ENCODE measurements at regions not wholly inside any gene's neighbourhood (a gene's known extent, or its start where the extent isn't known, plus 50 kb on each side); places are given as distances from the start of the nearest gene placed in this dataset.
"Not testable (repeated sequence)": the region's sequence is repeated elsewhere in the genome, so short reads cannot be mapped to it uniquely, and the experiment has no call there.

DNA sequence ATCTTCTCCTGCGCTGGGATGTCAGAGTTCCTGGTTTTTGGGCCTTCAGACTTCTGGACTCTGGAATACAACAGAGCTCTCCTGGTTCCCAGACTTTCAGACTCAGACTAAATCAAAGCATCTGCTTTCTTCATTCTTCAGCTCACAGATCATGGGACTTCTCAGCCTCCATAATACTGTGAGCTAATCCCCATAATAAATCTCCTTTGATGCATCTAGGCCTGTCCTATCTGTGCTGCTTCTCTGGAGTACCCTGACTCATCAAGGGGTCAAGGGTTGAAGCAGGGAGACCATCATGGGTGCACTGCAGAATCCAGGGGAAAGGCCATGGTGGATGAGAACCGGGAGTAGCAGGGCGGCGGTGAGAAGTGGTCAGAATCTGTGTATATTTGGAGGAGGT lies 1094.1 kb upstream of the TMEM132C start:
- TF ChIP-seq CREM (IDR thresholded peaks at IDR 0.05; ENCODE audit: low read depth) (no peak), SUPT20H (IDR thresholded peaks at IDR 0.05; ENCODE audit: borderline replicate concordance, control insufficient read depth, low read depth, low read length) (no peak), NBN (IDR thresholded peaks at IDR 0.05) (no peak), RCOR1 (conservative IDR thresholded peaks at IDR 0.05; ENCODE audit: low read depth, low read length) (no peak), DPF2 (IDR thresholded peaks at IDR 0.05) (no peak), ATF7 (IDR thresholded peaks at IDR 0.05; ENCODE audit: low read depth) (no peak), SRF (IDR thresholded peaks at IDR 0.05; ENCODE audit: low read depth in 2 of 2, low read length in 2 of 2) (no peak), HDGF (IDR thresholded peaks at IDR 0.05) (no peak), CBFB (IDR thresholded peaks at IDR 0.05; ENCODE audit: low read depth) (no peak), POLR2AphosphoS2 (IDR thresholded peaks at IDR 0.05; ENCODE audit: low read depth, low read length) (no peak), ZNF207 (IDR thresholded peaks at IDR 0.05; ENCODE audit: borderline replicate concordance) (no peak), MEF2B (IDR thresholded peaks at IDR 0.05; ENCODE audit: partially characterized antibody, poor library complexity, severe bottlenecking) (no peak)
- 13% methylated on average over 4 of the region's 4 CpGs for WGBS (ENCODE audit: insufficient coverage, insufficient replicate concordance, low lambda C conversion rate, missing lambda C conversion rate)
- Histone ChIP-seq H3K27ac (ENCODE audit: control insufficient read depth, insufficient read depth) (no peak overlapping the region), H3K9me3 (replicated peaks; ENCODE audit: control insufficient read depth, insufficient read depth, low read length) (no peaks in the 10 kb centered on the region; the same call in 2 of the 3 replicates), H2AFZ (ENCODE audit: control insufficient read depth, low read depth, low read length) (no peak overlapping the region), H3K9ac (ENCODE audit: control insufficient read depth, insufficient read depth, low read length) (no peak overlapping the region), H3K27me3 (replicated peaks in 1 of 2; ENCODE audit: control insufficient read depth in 2 of 2, insufficient read depth in 2 of 2, low read length in 1 of 2) (no peaks in the 10 kb centered on the region), H3K36me3 (ENCODE audit: control insufficient read depth in 2 of 2, insufficient read depth in 2 of 2, low read length in 1 of 2) (no peaks in the 10 kb centered on the region), H4K20me1 (ENCODE audit: control insufficient read depth, insufficient read depth) (no peaks in the 10 kb centered on the region), H3K4me3 (no peak overlapping the region), H3K4me1 (ENCODE audit: control insufficient read depth, insufficient read depth, low read length) (no peaks in the 10 kb centered on the region), H3K4me2 (ENCODE audit: control insufficient read depth, insufficient read depth) (no peak overlapping the region), H3K79me2 (ENCODE audit: control insufficient read depth, insufficient read depth, low read length) (no peaks in the 10 kb centered on the region)
- in situ Hi-C loops (cut with MboI), result no loop called here
- ChIA-PET SMC1A (ENCODE audit: uncharacterized antibody, unreplicated experiment) (no interaction called here), POLR2A (no interaction called here), RAD21 (ENCODE audit: unreplicated experiment) (no interaction called here), CTCF (no interaction called here)
- intact Hi-C loops (cut with micrococcal nuclease; ENCODE audit: unreplicated experiment), result no loop called here
- ATAC-seq (no peak), DNase-seq (ENCODE audit: low read depth, low spot score) (no peak), FAIRE-seq (no peak)
- no TSS peak for BruUV-seq (replicated peaks)

DNA sequence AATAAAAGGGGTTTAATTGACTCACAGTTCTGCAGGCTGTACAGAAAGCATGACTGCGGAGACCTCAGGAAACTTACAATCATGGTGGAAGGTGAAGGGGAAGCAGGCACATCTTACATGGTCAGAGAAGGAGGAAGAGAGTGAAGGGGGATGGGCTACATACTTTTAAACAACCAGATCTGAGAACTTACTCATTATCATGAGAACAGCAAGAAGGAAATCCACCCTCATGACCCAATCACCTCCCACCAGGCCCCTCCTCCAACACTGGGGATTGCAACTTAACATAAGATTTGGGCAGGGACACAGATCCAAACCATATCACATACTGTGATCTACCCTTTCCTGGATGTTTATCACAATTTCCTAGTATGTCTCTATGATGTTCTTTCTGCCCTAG lies 1093.0 kb upstream of the TMEM132C start:
- H3K4me1 ChIP-seq (ENCODE audit: control insufficient read depth, insufficient read depth, low read length); SMC1A ChIA-PET (ENCODE audit: uncharacterized antibody, unreplicated experiment); FAIRE-seq; BruUV-seq (replicated peaks); CTCF ChIA-PET; H3K9ac ChIP-seq (ENCODE audit: control insufficient read depth, insufficient read depth, low read length); POLR2A ChIA-PET; H3K36me3 ChIP-seq (ENCODE audit: control insufficient read depth in 2 of 2, insufficient read depth in 2 of 2, low read length in 1 of 2); in situ Hi-C loops (cut with MboI); RAD21 ChIA-PET (ENCODE audit: unreplicated experiment); intact Hi-C loops (cut with micrococcal nuclease; ENCODE audit: unreplicated experiment); H3K9me3 ChIP-seq (replicated peaks; ENCODE audit: control insufficient read depth, insufficient read depth, low read length); H2AFZ ChIP-seq (ENCODE audit: control insufficient read depth, low read depth, low read length); H3K79me2 ChIP-seq (ENCODE audit: control insufficient read depth, insufficient read depth, low read length); ATAC-seq; DNase-seq (ENCODE audit: low read depth, low spot score); H3K4me3 ChIP-seq; H4K20me1 ChIP-seq (ENCODE audit: control insufficient read depth, insufficient read depth); H3K27ac ChIP-seq (ENCODE audit: control insufficient read depth, insufficient read depth); H3K27me3 ChIP-seq (replicated peaks in 1 of 2; ENCODE audit: control insufficient read depth in 2 of 2, insufficient read depth in 2 of 2, low read length in 1 of 2); H3K4me2 ChIP-seq (ENCODE audit: control insufficient read depth, insufficient read depth): not testable (repeated sequence)
- 0% methylated on average over 1 of the region's 1 CpG for whole genome bisulfite sequencing (ENCODE audit: insufficient coverage, insufficient replicate concordance, low lambda C conversion rate, missing lambda C conversion rate)
